SK-N-SH treated with all-trans-retinoic acid at 6 μM for 48 hours (cell line): ENCODE measurements at regions not wholly inside any gene's neighbourhood (a gene's known extent, or its start where the extent isn't known, plus 50 kb on each side); places are given as distances from the start of the nearest gene placed in this dataset.
"Not testable (repeated sequence)": the region's sequence is repeated elsewhere in the genome, so short reads cannot be mapped to it uniquely, and the experiment has no call there.

Experiments used
- ATAC-seq: fragments of 200-7000 bp; cut with Tn5 transposase; 3 replicates; pipeline ENCODE4 v1.9.1; 2020; ENCODE audit warnings: mild to moderate bottlenecking, moderate library complexity
- ARNTL ChIP-seq: fragments of 450-650 bp; formaldehyde crosslinking; IDR thresholded peaks from 2 replicates; pipeline ENCODE4 v1.5.0; 2020; ENCODE audit warnings: low read depth, mild to moderate bottlenecking, moderate library complexity, borderline replicate concordance
- BACH2 ChIP-seq: fragments of 250-450 bp; sonication (Bioruptor Pico); IDR thresholded peaks from 2 replicates; pipeline ENCODE4 v1.9.0; 2021; ENCODE audit warnings: mild to moderate bottlenecking, borderline replicate concordance
- CSDC2 ChIP-seq: fragments of 250-450 bp; sonication (Bioruptor Pico); IDR thresholded peaks from 2 replicates; pipeline ENCODE4 v1.5.0; 2020; ENCODE audit warnings: mild to moderate bottlenecking, moderate library complexity
- ESRRG ChIP-seq: fragments of 250-450 bp; sonication (Bioruptor Pico); IDR thresholded peaks from 2 replicates; pipeline ENCODE4 v1.6.1; 2021; ENCODE audit warnings: mild to moderate bottlenecking
- GLIS3 ChIP-seq: fragments of 250-450 bp; sonication (Bioruptor Pico); IDR thresholded peaks from 2 replicates; pipeline ENCODE4 v1.5.0; 2020; ENCODE audit warnings: mild to moderate bottlenecking, moderate library complexity
- ISL1 ChIP-seq: fragments of 250-450 bp; sonication (Bioruptor Pico); IDR thresholded peaks from 2 replicates; pipeline ENCODE4 v2.1.2; 2022; ENCODE audit warnings: mild to moderate bottlenecking, moderate library complexity
- OSR1 ChIP-seq: fragments of 250-450 bp; sonication (Bioruptor Pico); IDR thresholded peaks from 2 replicates; pipeline ENCODE4 v1.8.0; 2022; ENCODE audit warnings: moderate library complexity, mild to moderate bottlenecking, inconsistent platforms
- POU6F1 ChIP-seq: fragments of 250-450 bp; sonication (Bioruptor Pico); IDR thresholded peaks from 2 replicates; pipeline ENCODE4 v1.8.0; 2021; ENCODE audit warnings: low read depth, mild to moderate bottlenecking, moderate library complexity, borderline replicate concordance
- PPARA ChIP-seq: fragments of 250-450 bp; sonication (Bioruptor Pico); IDR thresholded peaks from 2 replicates; pipeline ENCODE4 v1.5.0; 2020; ENCODE audit warnings: mild to moderate bottlenecking, borderline replicate concordance
- RARB ChIP-seq: fragments of 250-450 bp; sonication (Bioruptor Pico); IDR thresholded peaks from 2 replicates; pipeline ENCODE4 v1.8.0; 2021; ENCODE audit warnings: mild to moderate bottlenecking, moderate library complexity
- SNAI2 ChIP-seq: fragments of 250-450 bp; sonication (Bioruptor Pico); IDR thresholded peaks from 2 replicates; pipeline ENCODE4 v1.5.0; 2020; ENCODE audit warnings: mild to moderate bottlenecking, moderate library complexity
- TCF4 ChIP-seq: fragments of 250-450 bp; sonication (Bioruptor Pico); IDR thresholded peaks from 2 replicates; pipeline ENCODE4 v1.8.0; 2021; ENCODE audit warnings: mild to moderate bottlenecking, moderate library complexity, borderline replicate concordance
- TOX ChIP-seq: fragments of 250-450 bp; sonication (Bioruptor Pico); IDR thresholded peaks from 2 replicates; pipeline ENCODE4 v1.8.0; 2021; ENCODE audit warnings: mild to moderate bottlenecking, moderate library complexity, borderline replicate concordance
- TSHZ2 ChIP-seq: fragments of 250-450 bp; sonication (Bioruptor Pico); IDR thresholded peaks from 2 replicates; pipeline ENCODE4 v1.5.0; 2020; ENCODE audit warnings: mild to moderate bottlenecking, moderate library complexity
- ZNF8 ChIP-seq: fragments of 450-650 bp; formaldehyde crosslinking; IDR thresholded peaks from 2 replicates; pipeline ENCODE4 v1.5.0; 2020; ENCODE audit warnings: mild to moderate bottlenecking, moderate library complexity
- TF ChIP-seq, protein P1 (sequence below): fragments of 250-450 bp; sonication (Bioruptor Pico); IDR thresholded peaks from 2 replicates; pipeline ENCODE4 v1.5.1; 2020; ENCODE audit warnings: low read depth, mild to moderate bottlenecking, moderate library complexity
- TF ChIP-seq, protein P2 (sequence below): fragments of 250-450 bp; sonication (Bioruptor Pico); IDR thresholded peaks from 2 replicates; pipeline ENCODE4 v1.8.0; 2020; ENCODE audit warnings: mild to moderate bottlenecking, moderate library complexity, borderline replicate concordance
- TF ChIP-seq, protein P3 (sequence below): fragments of 250-450 bp; sonication (Bioruptor Pico); IDR thresholded peaks from 2 replicates; pipeline ENCODE4 v1.5.1; 2021; ENCODE audit warnings: mild to moderate bottlenecking, moderate library complexity

- TF ChIP-seq TSHZ2 (CRISPR knock-in tag) (no peak), CSDC2 (no peak), RARB (no peak), BACH2 (CRISPR knock-in tag) (no peak)
- TF ChIP-seq, protein P1, sequence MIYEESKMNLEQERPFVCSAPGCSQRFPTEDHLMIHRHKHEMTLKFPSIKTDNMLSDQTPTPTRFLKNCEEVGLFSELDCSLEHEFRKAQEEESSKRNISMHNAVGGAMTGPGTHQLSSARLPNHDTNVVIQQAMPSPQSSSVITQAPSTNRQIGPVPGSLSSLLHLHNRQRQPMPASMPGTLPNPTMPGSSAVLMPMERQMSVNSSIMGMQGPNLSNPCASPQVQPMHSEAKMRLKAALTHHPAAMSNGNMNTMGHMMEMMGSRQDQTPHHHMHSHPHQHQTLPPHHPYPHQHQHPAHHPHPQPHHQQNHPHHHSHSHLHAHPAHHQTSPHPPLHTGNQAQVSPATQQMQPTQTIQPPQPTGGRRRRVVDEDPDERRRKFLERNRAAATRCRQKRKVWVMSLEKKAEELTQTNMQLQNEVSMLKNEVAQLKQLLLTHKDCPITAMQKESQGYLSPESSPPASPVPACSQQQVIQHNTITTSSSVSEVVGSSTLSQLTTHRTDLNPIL (CRISPR knock-in tag): no peak
Observed at GRCh38 chr3:27556887-27557286, 72.7 kb upstream of the SLC4A7 start (continued).

DNA sequence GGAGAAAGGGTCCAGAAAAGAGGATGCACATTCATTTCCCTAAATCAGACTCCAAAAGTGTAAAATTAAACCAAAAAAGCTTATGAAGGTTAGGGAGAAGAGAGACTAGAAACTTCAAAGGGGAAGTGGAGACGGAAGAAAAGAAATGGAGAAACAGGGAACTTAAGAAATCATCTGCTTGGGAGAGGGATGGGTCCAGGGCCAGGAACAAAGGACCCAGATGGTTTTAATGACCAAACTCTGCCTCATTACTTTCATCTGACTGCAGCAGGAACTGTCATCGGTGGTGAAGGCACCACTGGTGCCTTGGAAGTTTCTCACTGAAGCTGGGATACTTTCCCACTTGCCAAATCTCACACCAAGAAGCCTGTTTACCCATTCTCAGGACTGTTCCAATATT, 70.5 kb upstream of the SLC4A7 start:
- no peak for TF ChIP-seq ISL1
- TF ChIP-seq SNAI2 (CRISPR knock-in tag): no peak
- ATAC-seq: no peak

DNA sequence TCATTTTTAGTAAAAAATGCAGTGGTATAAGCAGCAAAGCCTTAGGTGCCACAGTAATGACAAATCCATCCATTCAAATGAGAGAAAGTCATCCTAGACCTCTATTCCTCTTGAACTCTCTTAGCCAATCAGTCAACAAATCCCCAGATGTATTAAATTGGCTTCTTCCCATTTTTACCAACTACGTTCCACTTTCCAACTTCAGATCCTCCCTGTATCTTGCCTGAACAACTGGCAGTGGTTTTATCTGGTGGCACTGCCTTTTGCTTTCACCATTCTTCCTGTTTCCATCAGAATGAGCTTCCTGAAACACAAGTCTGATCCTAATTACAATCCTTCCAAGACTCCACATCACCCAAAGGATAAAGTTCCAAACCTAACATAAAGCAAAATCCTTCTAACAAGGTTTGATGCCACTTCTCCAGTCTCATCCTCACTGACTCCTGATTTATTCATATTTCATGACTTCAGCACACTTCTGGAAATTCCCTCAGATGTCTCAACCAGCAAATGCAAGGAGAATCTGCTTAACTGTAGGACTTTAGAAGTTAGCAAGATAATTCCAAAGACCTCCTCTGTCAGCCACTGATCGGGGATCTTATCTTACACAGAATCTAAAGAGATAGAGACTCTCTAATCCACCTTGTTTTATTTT, 69.8 kb upstream of the SLC4A7 start:
- ATAC-seq: no peak; the same call in 2 of the 3 replicates
- TF ChIP-seq ZNF8 (CRISPR knock-in tag) (no peak), SNAI2 (CRISPR knock-in tag) (no peak), TOX (no peak), OSR1 (CRISPR knock-in tag) (no peak), BACH2 (CRISPR knock-in tag) (no peak), POU6F1 (CRISPR knock-in tag) (no peak), GLIS3 (CRISPR knock-in tag) (no peak), PPARA (CRISPR knock-in tag) (no peak), TCF4 (no peak), CSDC2 (no peak), TSHZ2 (CRISPR knock-in tag) (no peak), ESRRG (CRISPR knock-in tag) (no peak), ARNTL (CRISPR knock-in tag) (no peak)
- TF ChIP-seq, protein P1 (CRISPR knock-in tag): no peak
- TF ChIP-seq, protein P2, sequence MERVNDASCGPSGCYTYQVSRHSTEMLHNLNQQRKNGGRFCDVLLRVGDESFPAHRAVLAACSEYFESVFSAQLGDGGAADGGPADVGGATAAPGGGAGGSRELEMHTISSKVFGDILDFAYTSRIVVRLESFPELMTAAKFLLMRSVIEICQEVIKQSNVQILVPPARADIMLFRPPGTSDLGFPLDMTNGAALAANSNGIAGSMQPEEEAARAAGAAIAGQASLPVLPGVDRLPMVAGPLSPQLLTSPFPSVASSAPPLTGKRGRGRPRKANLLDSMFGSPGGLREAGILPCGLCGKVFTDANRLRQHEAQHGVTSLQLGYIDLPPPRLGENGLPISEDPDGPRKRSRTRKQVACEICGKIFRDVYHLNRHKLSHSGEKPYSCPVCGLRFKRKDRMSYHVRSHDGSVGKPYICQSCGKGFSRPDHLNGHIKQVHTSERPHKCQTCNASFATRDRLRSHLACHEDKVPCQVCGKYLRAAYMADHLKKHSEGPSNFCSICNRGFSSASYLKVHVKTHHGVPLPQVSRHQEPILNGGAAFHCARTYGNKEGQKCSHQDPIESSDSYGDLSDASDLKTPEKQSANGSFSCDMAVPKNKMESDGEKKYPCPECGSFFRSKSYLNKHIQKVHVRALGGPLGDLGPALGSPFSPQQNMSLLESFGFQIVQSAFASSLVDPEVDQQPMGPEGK (CRISPR knock-in tag): no peak
- TF ChIP-seq, protein P3, sequence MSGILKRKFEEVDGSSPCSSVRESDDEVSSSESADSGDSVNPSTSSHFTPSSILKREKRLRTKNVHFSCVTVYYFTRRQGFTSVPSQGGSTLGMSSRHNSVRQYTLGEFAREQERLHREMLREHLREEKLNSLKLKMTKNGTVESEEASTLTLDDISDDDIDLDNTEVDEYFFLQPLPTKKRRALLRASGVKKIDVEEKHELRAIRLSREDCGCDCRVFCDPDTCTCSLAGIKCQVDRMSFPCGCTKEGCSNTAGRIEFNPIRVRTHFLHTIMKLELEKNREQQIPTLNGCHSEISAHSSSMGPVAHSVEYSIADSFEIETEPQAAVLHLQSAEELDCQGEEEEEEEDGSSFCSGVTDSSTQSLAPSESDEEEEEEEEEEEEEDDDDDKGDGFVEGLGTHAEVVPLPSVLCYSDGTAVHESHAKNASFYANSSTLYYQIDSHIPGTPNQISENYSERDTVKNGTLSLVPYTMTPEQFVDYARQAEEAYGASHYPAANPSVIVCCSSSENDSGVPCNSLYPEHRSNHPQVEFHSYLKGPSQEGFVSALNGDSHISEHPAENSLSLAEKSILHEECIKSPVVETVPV (CRISPR knock-in tag): no peak

GRCh38 chr3:27552708-27553107, 68.5 kb upstream of the SLC4A7 start:
- ATAC-seq: not testable (repeated sequence)

DNA sequence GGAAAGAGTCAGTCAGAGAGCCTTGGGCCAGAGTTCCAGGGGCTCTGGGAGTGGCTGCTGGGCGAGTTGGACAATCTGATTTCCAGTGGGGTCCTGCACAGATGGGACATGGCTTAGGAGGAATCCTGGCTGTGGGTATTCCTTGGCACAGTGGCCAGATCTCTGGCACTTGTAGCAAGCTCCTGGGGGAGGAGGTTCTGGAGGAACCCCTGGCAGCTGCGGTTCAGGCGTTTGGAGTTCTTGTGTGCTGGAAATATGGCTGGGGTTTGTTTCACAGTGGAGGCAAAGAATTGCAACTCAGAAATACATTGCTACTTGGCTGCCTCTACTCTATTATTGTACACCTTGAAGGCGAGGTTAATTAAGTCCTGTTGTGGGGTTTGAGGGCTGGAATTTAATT, 67.2 kb upstream of the SLC4A7 start:
- ATAC-seq: not testable (repeated sequence)
